ENCODE measurements at regions not wholly inside any gene's neighbourhood (a gene's known extent, or its start where the extent isn't known, plus 50 kb on each side); places are given as distances from the start of the nearest gene placed in this dataset.

GRCh38 chr2:109669731-109670130 lies 55.6 kb downstream of the SOWAHC start:
- Histone ChIP-seq H3K27me3 (no peaks in the 10 kb centered on the region), H3K9me3 (no peaks in the 10 kb centered on the region), H3K4me1 (no peaks in the 10 kb centered on the region), H3K36me3 (no peaks in the 10 kb centered on the region), H3K4me3 (no peak overlapping the region), H3K27ac (no peak overlapping the region)
- no peak for DNase-seq (ENCODE audit: extremely low spot score in 2 of 2)
- no peak for TF ChIP-seq CTCF (IDR thresholded peaks at IDR 0.05)
- TF ChIP-seq POLR2AphosphoS5 (IDR thresholded peaks at IDR 0.05; ENCODE audit: insufficient read depth in 1 of 2, low read depth in 1 of 2), result no peak
- TF ChIP-seq POLR2A (IDR thresholded peaks at IDR 0.05), result no peak
- intact Hi-C loops (cut with DNase I), result no loop called here

GRCh38 chr2:109670556-109671411 lies 56.6 kb downstream of the SOWAHC start:
- H3K27ac ChIP-seq, result no peak overlapping the region
- H3K9me3 ChIP-seq, result no peaks in the 10 kb centered on the region
- H3K27me3 ChIP-seq, result no peaks in the 10 kb centered on the region
- no peak overlapping the region for H3K4me3 ChIP-seq
- TF ChIP-seq POLR2AphosphoS5 (IDR thresholded peaks at IDR 0.05; ENCODE audit: insufficient read depth in 1 of 2, low read depth in 1 of 2) (no peak), CTCF (IDR thresholded peaks at IDR 0.05) (no peak), POLR2A (IDR thresholded peaks at IDR 0.05) (no peak)
- DNase-seq (ENCODE audit: extremely low spot score in 2 of 2), result no peak
- intact Hi-C loops (cut with DNase I), result no loop called here
- H3K36me3 ChIP-seq, result no peaks in the 10 kb centered on the region
- H3K4me1 ChIP-seq, result no peaks in the 10 kb centered on the region

- no peaks in the 10 kb centered on the region for H3K27me3 ChIP-seq
- intact Hi-C loops (cut with DNase I), result no loop called here
- DNase-seq (ENCODE audit: extremely low spot score in 2 of 2), result no peak
- H3K4me3 ChIP-seq, result no peak overlapping the region
- peaks cover 7% of the 10 kb centered on the region for H3K4me1 ChIP-seq
- H3K36me3 ChIP-seq, result no peaks in the 10 kb centered on the region
- peak overlapping the region; percentile 2 for H3K27ac ChIP-seq
- TF ChIP-seq CTCF (IDR thresholded peaks at IDR 0.05), result no peak
- no peak for TF ChIP-seq POLR2AphosphoS5 (IDR thresholded peaks at IDR 0.05; ENCODE audit: insufficient read depth in 1 of 2, low read depth in 1 of 2)
- TF ChIP-seq POLR2A (IDR thresholded peaks at IDR 0.05), result no peak
- H3K9me3 ChIP-seq, result no peaks in the 10 kb centered on the region
Observed at GRCh38 chr2:109674894-109675534, 60.9 kb downstream of the SOWAHC start.

GRCh38 chr2:109675666-109676345 lies 61.6 kb downstream of the SOWAHC start:
- no peak for DNase-seq (ENCODE audit: extremely low spot score in 2 of 2)
- Histone ChIP-seq H3K27me3 (no peaks in the 10 kb centered on the region), H3K4me1 (peaks cover 7% of the 10 kb centered on the region), H3K4me3 (no peak overlapping the region), H3K27ac (peak overlapping the region; percentile 2), H3K9me3 (no peaks in the 10 kb centered on the region), H3K36me3 (no peaks in the 10 kb centered on the region)
- intact Hi-C loops (cut with DNase I), result no loop called here
- TF ChIP-seq POLR2A (IDR thresholded peaks at IDR 0.05), result no peak
- peak in 1 of 2 donors; percentile 27 for TF ChIP-seq POLR2AphosphoS5 (IDR thresholded peaks at IDR 0.05; ENCODE audit: insufficient read depth in 1 of 2, low read depth in 1 of 2)
- TF ChIP-seq CTCF (IDR thresholded peaks at IDR 0.05), result no peak

Data from vagina (tissue), 2 donors.